ENCODE measurements at regions not wholly inside any gene's neighbourhood (a gene's known extent, or its start where the extent isn't known, plus 50 kb on each side); places are given as distances from the start of the nearest gene placed in this dataset.

DNA sequence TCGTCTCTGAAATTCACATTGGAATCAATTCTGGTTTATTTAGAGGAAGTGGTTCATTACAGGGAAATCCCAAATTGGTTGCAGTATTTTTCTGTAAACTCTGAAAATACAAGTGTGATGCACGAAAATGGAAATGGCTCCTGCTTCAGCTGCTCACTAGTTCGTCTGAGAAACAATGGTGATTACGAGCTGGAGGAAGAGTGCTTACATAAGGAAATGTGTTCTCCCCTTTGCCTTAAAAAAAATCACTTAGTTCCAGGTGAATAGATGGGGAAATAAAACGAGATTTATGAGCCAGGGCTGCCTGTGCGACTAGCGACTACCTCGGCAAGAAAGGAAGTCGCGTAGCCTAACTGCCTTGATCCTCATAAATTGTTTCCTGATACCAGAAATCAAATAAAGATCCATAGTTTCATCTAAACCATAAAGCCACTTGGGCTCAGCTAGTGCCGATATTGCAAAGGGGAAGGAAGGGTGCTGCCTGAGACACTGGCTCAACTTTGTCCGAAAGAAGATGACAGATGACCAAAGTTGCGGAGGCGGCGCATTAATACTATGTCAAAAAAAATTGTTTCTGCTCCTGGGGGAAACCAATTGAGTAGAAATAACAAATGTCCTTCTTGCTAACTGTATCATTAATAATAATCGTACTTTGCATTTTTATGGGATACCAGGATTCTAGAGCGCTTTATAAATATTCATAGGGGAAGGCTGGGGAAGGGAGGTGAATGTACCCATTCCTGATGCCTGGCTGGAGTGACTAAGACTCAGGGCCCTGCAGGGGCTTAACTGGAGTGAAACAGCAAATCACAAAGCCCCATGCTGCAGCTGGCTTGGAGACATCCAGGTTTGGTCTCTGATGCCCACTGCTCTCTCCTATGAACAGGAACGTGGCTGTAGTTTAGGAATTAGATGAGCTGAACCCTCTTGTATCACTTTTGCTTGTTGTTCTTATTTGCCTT lies 185.7 kb downstream of the BLID start:
- POLR2A ChIA-PET, result interaction anchor here (0.5 kb wide), 1 partner anchor 291 kb away, joined by 3 read pairs; no protein-coding TSS in a partner anchor
- TF ChIP-seq FOXM1 (IDR thresholded peaks at IDR 0.05; ENCODE audit: low read depth), result no peak
- H3F3A ChIP-seq (replicated peaks; ENCODE audit: insufficient read depth), result no peaks in the 10 kb centered on the region
- DNase-seq, result no peak
- peaks cover 20% of the 10 kb centered on the region in 2 experiments for H3K4me1 ChIP-seq (ENCODE audit: control insufficient read depth in 1 of 2, insufficient read depth in 2 of 2, low read depth in 1 of 2, low read length in 1 of 2)
- no peaks in the 10 kb centered on the region for H3K9me2 ChIP-seq
- H3K79me2 ChIP-seq (ENCODE audit: insufficient read depth), result no peaks in the 10 kb centered on the region
- CTCF ChIA-PET, result interaction anchor here (1.1 to 1.6 kb wide), 2 partner anchors 171 to 275 kb away, joined by 3 to 7 read pairs; no protein-coding TSS in a partner anchor
- H3K9me3 ChIP-seq, result no peaks in the 10 kb centered on the region
- H3K36me3 ChIP-seq (replicated peaks in 1 of 2; ENCODE audit: control insufficient read depth in 1 of 2, insufficient read depth in 2 of 2, low read length in 1 of 2), result no peaks in the 10 kb centered on the region
- 53% methylated on average over 18 of the region's 18 CpGs for WGBS (ENCODE audit: low lambda C conversion rate)
- H3K27me3 ChIP-seq (ENCODE audit: insufficient read depth), result no peaks in the 10 kb centered on the region
- peak overlapping the region; percentile 77 for H2AFZ ChIP-seq (ENCODE audit: low read depth)
- peak overlapping the region; percentile 10; the same call in 1 of the 2 replicates for H3K9ac ChIP-seq
- peak overlapping the region; percentile 29 to 35; a peak in 3 of 4 replicates for H3K4me3 ChIP-seq (ENCODE audit: low read depth in 2 of 2, low read length in 1 of 2)
- H4K20me1 ChIP-seq (ENCODE audit: insufficient read depth), result no peaks in the 10 kb centered on the region
- peak overlapping the region; percentile 66 to 89 for H3K27ac ChIP-seq (ENCODE audit: low read depth in 2 of 2, low read length in 1 of 2)
- peak overlapping the region; percentile 67 for H3K4me2 ChIP-seq

DNA sequence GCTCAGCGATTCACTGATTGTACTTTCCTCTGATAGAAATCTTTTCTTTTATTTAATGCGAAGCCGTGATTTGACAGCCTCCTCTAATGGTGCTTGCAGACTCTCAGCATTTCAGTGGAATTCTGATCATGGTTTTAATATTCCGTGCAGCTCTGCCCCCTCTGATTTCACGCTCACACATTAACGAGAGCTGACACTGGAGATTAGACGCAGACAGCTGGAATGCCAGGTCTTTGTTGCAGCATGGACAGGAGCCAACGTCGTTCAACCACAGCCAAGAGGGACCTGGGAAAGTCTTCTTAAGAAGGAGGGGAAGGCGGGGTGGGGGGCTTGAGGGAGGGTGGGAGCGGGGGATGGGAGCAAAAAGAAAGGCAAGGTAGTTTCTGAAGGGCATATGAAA lies 186.4 kb downstream of the BLID start:
- peak overlapping the region; percentile 30; the same call in 1 of the 2 replicates for H3K9ac ChIP-seq
- CTCF ChIA-PET, result interaction anchor here (1.1 to 1.6 kb wide), 2 partner anchors 172 to 274 kb away, joined by 3 to 7 read pairs; no protein-coding TSS in a partner anchor
- POLR2A ChIA-PET, result interaction anchor here (0.5 kb wide), 1 partner anchor 292 kb away, joined by 3 read pairs; no protein-coding TSS in a partner anchor
- H2AFZ ChIP-seq (ENCODE audit: low read depth), result peak overlapping the region; percentile 77; the same call in 1 of the 2 replicates
- WGBS (ENCODE audit: low lambda C conversion rate), result 3% methylated on average over 11 of the region's 11 CpGs
- H3F3A ChIP-seq (replicated peaks; ENCODE audit: insufficient read depth), result no peaks in the 10 kb centered on the region
- H4K20me1 ChIP-seq (ENCODE audit: insufficient read depth), result no peaks in the 10 kb centered on the region
- peak; percentile 55 for DNase-seq
- no peaks in the 10 kb centered on the region for H3K79me2 ChIP-seq (ENCODE audit: insufficient read depth)
- no peaks in the 10 kb centered on the region for H3K9me2 ChIP-seq
- H3K27me3 ChIP-seq (ENCODE audit: insufficient read depth), result no peaks in the 10 kb centered on the region
- TF ChIP-seq NFIC (IDR thresholded peaks at IDR 0.05; ENCODE audit: borderline replicate concordance) (peak; percentile 88), ELF1 (IDR thresholded peaks at IDR 0.05) (no peak), RXRA (IDR thresholded peaks at IDR 0.05; ENCODE audit: borderline replicate concordance, low read depth) (no peak), GABPA (IDR thresholded peaks at IDR 0.05; ENCODE audit: low read depth) (no peak), YY1 (IDR thresholded peaks at IDR 0.05; ENCODE audit: low read depth) (no peak), EZH2phosphoT487 (IDR thresholded peaks at IDR 0.05; ENCODE audit: borderline replicate concordance, low read depth) (no peak), RCOR1 (IDR thresholded peaks at IDR 0.05; ENCODE audit: low read length) (peak; percentile 48; the same call in 1 of the 2 replicates), NRF1 (IDR thresholded peaks at IDR 0.05; ENCODE audit: low read depth, low read length) (no peak), JUND (IDR thresholded peaks at IDR 0.05) (peak; percentile 69; the same call in 1 of the 2 replicates), RFX5 (IDR thresholded peaks at IDR 0.05; ENCODE audit: low read length) (no peak), TEAD4 (IDR thresholded peaks at IDR 0.05; ENCODE audit: borderline replicate concordance, insufficient read depth) (peak; percentile 70; the same call in 1 of the 2 replicates), CHD2 (IDR thresholded peaks at IDR 0.05; ENCODE audit: low read length, partially characterized antibody) (peak; percentile 47), EP300 (IDR thresholded peaks at IDR 0.05; ENCODE audit: borderline replicate concordance in 1 of 2, low read depth in 1 of 2, low read length in 1 of 2) (peak; percentile 77 to 88), SMC3 (IDR thresholded peaks at IDR 0.05; ENCODE audit: low read depth, low read length) (no peak), TCF12 (IDR thresholded peaks at IDR 0.05) (peak; percentile 89), SIN3A (IDR thresholded peaks at IDR 0.05; ENCODE audit: borderline replicate concordance, low read depth, low read length) (0 out of 2 replicates have a peak, but pooled peaks have one; percentile 40), MEF2A (IDR thresholded peaks at IDR 0.05; ENCODE audit: borderline replicate concordance, low read depth) (no peak), POLR2AphosphoS5 (IDR thresholded peaks at IDR 0.05; ENCODE audit: low read depth, low read length) (peak; percentile 49; the same call in 1 of the 2 replicates), FOXM1 (IDR thresholded peaks at IDR 0.05; ENCODE audit: low read depth) (no peak), GATA2 (CRISPR knock-in tag; IDR thresholded peaks at IDR 0.05) (peak; percentile 59; the same call in 1 of the 2 replicates)
- TF ChIP-seq, protein P1, sequence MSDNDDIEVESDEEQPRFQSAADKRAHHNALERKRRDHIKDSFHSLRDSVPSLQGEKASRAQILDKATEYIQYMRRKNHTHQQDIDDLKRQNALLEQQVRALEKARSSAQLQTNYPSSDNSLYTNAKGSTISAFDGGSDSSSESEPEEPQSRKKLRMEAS (IDR thresholded peaks at IDR 0.05; ENCODE audit: low read depth), result 0 out of 2 replicates have a peak, but pooled peaks have one; percentile 17
- TF ChIP-seq, protein P2, sequence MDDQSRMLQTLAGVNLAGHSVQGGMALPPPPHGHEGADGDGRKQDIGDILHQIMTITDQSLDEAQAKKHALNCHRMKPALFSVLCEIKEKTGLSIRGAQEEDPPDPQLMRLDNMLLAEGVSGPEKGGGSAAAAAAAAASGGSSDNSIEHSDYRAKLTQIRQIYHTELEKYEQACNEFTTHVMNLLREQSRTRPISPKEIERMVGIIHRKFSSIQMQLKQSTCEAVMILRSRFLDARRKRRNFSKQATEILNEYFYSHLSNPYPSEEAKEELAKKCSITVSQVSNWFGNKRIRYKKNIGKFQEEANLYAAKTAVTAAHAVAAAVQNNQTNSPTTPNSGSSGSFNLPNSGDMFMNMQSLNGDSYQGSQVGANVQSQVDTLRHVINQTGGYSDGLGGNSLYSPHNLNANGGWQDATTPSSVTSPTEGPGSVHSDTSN (IDR thresholded peaks at IDR 0.05), result peak; percentile 97
- TF ChIP-seq, protein P3, sequence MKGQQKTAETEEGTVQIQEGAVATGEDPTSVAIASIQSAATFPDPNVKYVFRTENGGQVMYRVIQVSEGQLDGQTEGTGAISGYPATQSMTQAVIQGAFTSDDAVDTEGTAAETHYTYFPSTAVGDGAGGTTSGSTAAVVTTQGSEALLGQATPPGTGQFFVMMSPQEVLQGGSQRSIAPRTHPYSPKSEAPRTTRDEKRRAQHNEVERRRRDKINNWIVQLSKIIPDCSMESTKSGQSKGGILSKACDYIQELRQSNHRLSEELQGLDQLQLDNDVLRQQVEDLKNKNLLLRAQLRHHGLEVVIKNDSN (IDR thresholded peaks at IDR 0.05; ENCODE audit: borderline replicate concordance, low read depth), result no peak
- H3K27ac ChIP-seq (ENCODE audit: low read depth in 2 of 2, low read length in 1 of 2), result peak overlapping the region; percentile 66 to 89
- H3K4me2 ChIP-seq, result peak overlapping the region; percentile 67
- H3K4me1 ChIP-seq (ENCODE audit: control insufficient read depth in 1 of 2, insufficient read depth in 2 of 2, low read depth in 1 of 2, low read length in 1 of 2), result peaks cover 20% of the 10 kb centered on the region in 2 experiments
- H3K36me3 ChIP-seq (replicated peaks in 1 of 2; ENCODE audit: control insufficient read depth in 1 of 2, insufficient read depth in 2 of 2, low read length in 1 of 2), result no peaks in the 10 kb centered on the region
- peak overlapping the region; percentile 29 to 35; a peak in 3 of 4 replicates for H3K4me3 ChIP-seq (ENCODE audit: low read depth in 2 of 2, low read length in 1 of 2)
- no peaks in the 10 kb centered on the region for H3K9me3 ChIP-seq
